Panc1 (cell line): ENCODE measurements at regions not wholly inside any gene's neighbourhood (a gene's known extent, or its start where the extent isn't known, plus 50 kb on each side); places are given as distances from the start of the nearest gene placed in this dataset.

Experiments used
- ATAC-seq: fragments of 200-7000 bp; cut with Tn5 transposase; 2 replicates; pipeline ENCODE4 v1.9.1; 2020; ENCODE audit warnings: mild to moderate bottlenecking, moderate library complexity
- BruUV-seq: library from RNA; stranded (reverse); fragments of 400-500 nt; replicated peaks from 2 replicates; lab custom pipeline; 2021; lab: Mats Ljungman, UMichigan
- CTCF ChIA-PET: fragments of 300-600 bp; sonication (Branson Sonifier 250); formaldehyde crosslinking; loops from one replicate; lab custom pipeline; 2022; ENCODE audit warnings: antibody characterized with exemption; lab: Charles Lee
- POLR2A ChIA-PET: fragments of 300-600 bp; sonication (Branson Sonifier 250); formaldehyde crosslinking; loops from one replicate; lab custom pipeline; 2022; ENCODE audit warnings: antibody characterized with exemption; lab: Charles Lee
- DNase-seq: peaks from one replicate; pipeline ENCODE4 v3.0.0-alpha.2; 2010; ENCODE audit warnings: low read depth, low spot score
- H3K27ac ChIP-seq: 2 replicates; pipeline ENCODE4 v1.5.1; 2011; ENCODE audit warnings: mild to moderate bottlenecking, low read length, inconsistent platforms
- H3K27me3 ChIP-seq: fragments of 200-500 bp; sonication (Bioruptor generic); 2 replicates; pipeline ENCODE4 v1.6.0; 2014; ENCODE audit warnings: low read length, inconsistent platforms; ENCODE audit not compliant: control insufficient read depth, insufficient read depth
- H3K36me3 ChIP-seq: fragments of 200-500 bp; sonication (Bioruptor generic); 2 replicates; pipeline ENCODE4 v1.5.1; 2014; ENCODE audit warnings: inconsistent platforms, mild to moderate bottlenecking, low read length, moderate library complexity; ENCODE audit not compliant: control insufficient read depth, insufficient read depth
- H3K4me1 ChIP-seq: 2 replicates; pipeline ENCODE4 v1.5.1; 2011; ENCODE audit warnings: inconsistent platforms, mild to moderate bottlenecking, low read length, moderate library complexity; ENCODE audit not compliant: control insufficient read depth, insufficient read depth
- H3K4me3 ChIP-seq, 2 experiments: 2 replicates each; pipeline ENCODE4 v1.5.1; 2011 to 2012; ENCODE audit warnings: low read depth in 2 of 2, low read length in 2 of 2, mild to moderate bottlenecking in 2 of 2, inconsistent platforms in 1 of 2, moderate library complexity in 1 of 2
- H3K9me3 ChIP-seq: fragments of 200-500 bp; sonication (Bioruptor generic); 2 replicates; pipeline ENCODE4 v1.5.1; 2014; ENCODE audit warnings: low read depth, mild to moderate bottlenecking, inconsistent platforms, low read length, moderate library complexity; ENCODE audit not compliant: control insufficient read depth, insufficient read depth
- CTCF ChIP-seq: fragments of 450-650 bp; IDR thresholded peaks from 2 replicates; pipeline ENCODE4 v1.5.1; 2017; ENCODE audit warnings: mild to moderate bottlenecking
- POLR2AphosphoS5 ChIP-seq: IDR thresholded peaks from 2 replicates; pipeline ENCODE4 v1.6.1; 2012; ENCODE audit warnings: mild to moderate bottlenecking, low read depth, low read length, moderate library complexity
- SIN3A ChIP-seq: IDR thresholded peaks from 2 replicates; pipeline ENCODE4 v1.6.1; 2012; ENCODE audit warnings: low read depth, mild to moderate bottlenecking, low read length, moderate library complexity, borderline replicate concordance; ENCODE audit not compliant: insufficient read depth
- TCF7L2 ChIP-seq: IDR thresholded peaks from 2 replicates; pipeline ENCODE4 v1.6.1; 2011; ENCODE audit warnings: mild to moderate bottlenecking, low read depth, low read length, inconsistent platforms
- in situ Hi-C: cut with HindIII; loops from 2 replicates; pipeline ENCODE4 v1.10.0; 2016; ENCODE audit warnings: low sequenced_read_pairs, low pct_unique_long_range_greater_than_20kb
- intact Hi-C: fragments of 100-400 bp; cut with micrococcal nuclease; formaldehyde crosslinking; loops from one replicate; pipeline ENCODE4 v1.10.0; 2022; ENCODE audit not compliant: unreplicated experiment
- TF ChIP-seq, protein P1 (sequence below), 2 experiments: IDR thresholded peaks; 2 replicates each; pipeline ENCODE4 v1.6.1; 2011 to 2012; ENCODE audit warnings: low read depth in 2 of 2, control low read depth in 1 of 2, low read length in 1 of 2, mild to moderate bottlenecking in 1 of 2, moderate library complexity in 1 of 2; ENCODE audit not compliant: insufficient read depth in 1 of 2

GRCh38 chr2:114108824-114109416, 219.0 kb downstream of the ACTR3 start:
- CTCF ChIA-PET: no interaction called here
- intact Hi-C loops (no loop called here), in situ Hi-C loops (no loop called here)
- no peaks in the 10 kb centered on the region for H3K4me1 ChIP-seq
- H3K36me3 ChIP-seq: no peaks in the 10 kb centered on the region
- ATAC-seq: no peak
- H3K9me3 ChIP-seq: peaks cover 3% of the 10 kb centered on the region; the same call in 1 of the 2 replicates
- no peak overlapping the region for H3K27ac ChIP-seq
- TF ChIP-seq POLR2AphosphoS5: no peak
- no peak for TF ChIP-seq SIN3A
- no peak for TF ChIP-seq CTCF
- DNase-seq: no peak
- H3K4me3 ChIP-seq: no peak overlapping the region
- no TSS peak for BruUV-seq
- H3K27me3 ChIP-seq: no peaks in the 10 kb centered on the region
- POLR2A ChIA-PET: no interaction called here

DNA sequence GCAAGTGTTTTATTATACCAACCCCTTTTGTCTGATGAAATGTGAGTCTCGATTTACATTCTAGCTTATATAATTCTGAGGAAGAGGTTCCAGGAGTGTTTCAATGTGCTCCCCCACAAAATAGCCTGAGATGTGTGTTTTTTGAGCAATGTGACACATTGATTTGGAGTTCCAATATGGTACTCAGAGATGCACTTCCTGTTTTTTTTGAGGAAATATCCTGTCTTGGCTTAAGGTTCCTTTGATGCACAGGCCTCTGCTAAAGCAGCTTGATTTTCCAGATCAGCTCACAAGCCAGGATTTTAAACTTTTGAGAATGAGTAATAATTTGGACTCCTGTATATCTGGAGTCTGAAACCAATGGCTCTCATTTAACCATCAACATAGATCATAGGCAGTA, 221.4 kb downstream of the ACTR3 start:
- Histone ChIP-seq H3K27me3 (no peaks in the 10 kb centered on the region), H3K9me3 (no peaks in the 10 kb centered on the region), H3K36me3 (no peaks in the 10 kb centered on the region), H3K4me3 (no peak overlapping the region), H3K4me1 (no peaks in the 10 kb centered on the region), H3K27ac (no peak overlapping the region)
- in situ Hi-C loops: no loop called here
- TF ChIP-seq POLR2AphosphoS5: no peak
- TF ChIP-seq, protein P1, sequence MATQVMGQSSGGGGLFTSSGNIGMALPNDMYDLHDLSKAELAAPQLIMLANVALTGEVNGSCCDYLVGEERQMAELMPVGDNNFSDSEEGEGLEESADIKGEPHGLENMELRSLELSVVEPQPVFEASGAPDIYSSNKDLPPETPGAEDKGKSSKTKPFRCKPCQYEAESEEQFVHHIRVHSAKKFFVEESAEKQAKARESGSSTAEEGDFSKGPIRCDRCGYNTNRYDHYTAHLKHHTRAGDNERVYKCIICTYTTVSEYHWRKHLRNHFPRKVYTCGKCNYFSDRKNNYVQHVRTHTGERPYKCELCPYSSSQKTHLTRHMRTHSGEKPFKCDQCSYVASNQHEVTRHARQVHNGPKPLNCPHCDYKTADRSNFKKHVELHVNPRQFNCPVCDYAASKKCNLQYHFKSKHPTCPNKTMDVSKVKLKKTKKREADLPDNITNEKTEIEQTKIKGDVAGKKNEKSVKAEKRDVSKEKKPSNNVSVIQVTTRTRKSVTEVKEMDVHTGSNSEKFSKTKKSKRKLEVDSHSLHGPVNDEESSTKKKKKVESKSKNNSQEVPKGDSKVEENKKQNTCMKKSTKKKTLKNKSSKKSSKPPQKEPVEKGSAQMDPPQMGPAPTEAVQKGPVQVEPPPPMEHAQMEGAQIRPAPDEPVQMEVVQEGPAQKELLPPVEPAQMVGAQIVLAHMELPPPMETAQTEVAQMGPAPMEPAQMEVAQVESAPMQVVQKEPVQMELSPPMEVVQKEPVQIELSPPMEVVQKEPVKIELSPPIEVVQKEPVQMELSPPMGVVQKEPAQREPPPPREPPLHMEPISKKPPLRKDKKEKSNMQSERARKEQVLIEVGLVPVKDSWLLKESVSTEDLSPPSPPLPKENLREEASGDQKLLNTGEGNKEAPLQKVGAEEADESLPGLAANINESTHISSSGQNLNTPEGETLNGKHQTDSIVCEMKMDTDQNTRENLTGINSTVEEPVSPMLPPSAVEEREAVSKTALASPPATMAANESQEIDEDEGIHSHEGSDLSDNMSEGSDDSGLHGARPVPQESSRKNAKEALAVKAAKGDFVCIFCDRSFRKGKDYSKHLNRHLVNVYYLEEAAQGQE (IDR thresholded peaks at IDR 0.05; ENCODE audit: insufficient read depth in 1 of 2, low read depth in 2 of 2, low read length in 1 of 2): no peak
- TF ChIP-seq CTCF: no peak
- no peak for TF ChIP-seq TCF7L2
- TF ChIP-seq SIN3A: no peak
- no TSS peak for BruUV-seq
- DNase-seq: no peak
- no peak for ATAC-seq
- intact Hi-C loops: no loop called here
- ChIA-PET CTCF (no interaction called here), POLR2A (no interaction called here)
